NOMO-1 treated with dmso at 0.1 percent for 144 hours (cell line): ENCODE measurements at regions not wholly inside any gene's neighbourhood (a gene's known extent, or its start where the extent isn't known, plus 50 kb on each side); places are given as distances from the start of the nearest gene placed in this dataset.

Source experiments
- DNase-seq: peaks from one replicate; lab custom pipeline; 2025; ENCODE audit not compliant: unreplicated experiment; lab: John Stamatoyannopoulos, UW

- DNase-seq = no peak
Observed at GRCh38 chr18:53756610-53756972, 467.9 kb downstream of the MBD2 start.

- no peak for DNase-seq
Observed at GRCh38 chr18:53755914-53756609, 468.4 kb downstream of the MBD2 start.

GRCh38 chr18:53754154-53754553, 470.3 kb downstream of the MBD2 start:
- no peak for DNase-seq

DNA sequence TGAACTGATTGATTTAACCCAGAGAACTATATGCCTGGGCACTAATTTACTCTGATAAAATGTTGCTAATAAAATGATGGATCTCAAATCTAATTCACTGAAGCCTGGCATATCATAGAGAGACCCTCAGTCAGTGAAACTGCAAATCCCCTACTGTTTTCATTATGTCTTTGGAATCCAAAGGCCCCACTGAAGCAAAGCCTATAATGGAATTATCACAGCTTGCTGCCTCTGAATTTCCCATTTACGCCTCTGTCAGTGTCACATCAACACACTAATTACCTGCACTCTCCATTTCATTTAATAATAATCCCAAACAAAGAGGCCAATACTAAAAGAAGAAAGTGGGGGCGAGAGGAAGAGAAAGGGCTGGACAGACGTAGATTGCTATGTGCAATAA, 470.9 kb downstream of the MBD2 start:
- no peak for DNase-seq

DNA sequence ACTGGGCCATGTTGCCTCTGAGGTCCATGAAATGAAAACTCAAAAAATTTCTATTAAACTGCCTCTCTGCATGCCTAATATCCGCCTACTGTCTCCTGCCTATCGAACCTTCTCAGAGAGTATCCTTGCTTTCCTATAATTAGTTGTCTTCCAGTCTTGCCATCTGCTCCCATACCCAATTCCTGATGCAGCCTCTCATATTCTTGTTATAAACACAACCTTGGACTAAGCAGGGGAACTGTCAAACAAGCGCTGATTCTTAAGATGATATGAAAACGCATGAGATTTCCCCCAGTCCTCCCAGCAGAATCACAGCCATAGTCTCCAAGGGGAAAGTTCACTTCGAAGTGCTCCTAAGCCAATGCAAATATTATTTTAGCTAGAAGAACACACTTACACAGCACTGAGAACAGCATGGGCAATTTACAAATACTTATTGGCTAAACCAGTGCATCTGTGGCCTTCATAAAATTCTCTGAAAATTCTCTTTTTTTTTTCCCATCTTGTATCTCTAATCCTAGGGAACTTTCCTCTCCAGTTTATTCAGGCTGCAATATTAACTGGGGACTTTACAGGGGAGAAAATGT, 471.6 kb downstream of the MBD2 start:
- no peak for DNase-seq

GRCh38 chr18:53749766-53750165, 474.7 kb downstream of the MBD2 start:
- no peak for DNase-seq

DNA sequence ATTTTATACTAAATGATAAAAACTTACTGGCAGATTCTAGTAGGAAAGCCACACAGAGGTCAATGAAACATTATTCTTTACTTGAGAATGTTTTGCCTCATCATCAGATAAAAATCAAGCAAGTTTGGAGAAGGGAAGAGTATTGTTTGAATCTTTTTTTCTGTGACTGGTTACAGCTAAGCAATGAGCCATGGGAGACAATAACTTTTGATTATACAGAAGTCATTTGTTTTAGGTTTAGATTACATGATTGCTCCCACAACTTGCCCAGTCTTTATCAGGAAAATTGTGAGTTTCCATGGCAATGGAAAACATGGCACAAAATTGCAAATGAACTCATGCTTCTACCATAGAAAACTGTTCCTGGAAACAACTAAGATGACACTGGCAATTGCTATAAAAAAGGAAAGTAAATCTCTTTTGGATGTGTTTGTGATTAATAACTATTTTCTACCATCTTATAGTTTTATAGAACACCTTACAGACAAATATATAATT, 476.8 kb downstream of the MBD2 start:
- no peak for DNase-seq

DNA sequence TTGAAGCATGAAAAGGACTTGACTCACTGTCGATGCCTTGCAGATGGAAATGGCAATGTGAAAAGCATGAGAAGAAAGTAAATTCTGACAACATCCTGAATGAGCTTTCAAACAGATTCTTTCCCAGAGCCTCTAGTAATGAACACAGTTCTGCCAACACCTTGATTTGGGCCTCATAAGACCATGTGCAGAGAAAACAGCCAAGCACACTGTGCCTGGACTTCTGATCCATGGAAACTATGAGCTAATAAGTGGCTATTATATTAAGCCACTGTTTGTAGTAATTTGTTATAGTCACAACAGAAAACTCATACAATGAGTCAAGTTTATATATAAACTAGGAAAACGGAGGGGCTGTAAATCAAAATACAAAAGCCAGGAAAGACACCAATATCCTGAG, 477.3 kb downstream of the MBD2 start:
- DNase-seq = no peak

DNA sequence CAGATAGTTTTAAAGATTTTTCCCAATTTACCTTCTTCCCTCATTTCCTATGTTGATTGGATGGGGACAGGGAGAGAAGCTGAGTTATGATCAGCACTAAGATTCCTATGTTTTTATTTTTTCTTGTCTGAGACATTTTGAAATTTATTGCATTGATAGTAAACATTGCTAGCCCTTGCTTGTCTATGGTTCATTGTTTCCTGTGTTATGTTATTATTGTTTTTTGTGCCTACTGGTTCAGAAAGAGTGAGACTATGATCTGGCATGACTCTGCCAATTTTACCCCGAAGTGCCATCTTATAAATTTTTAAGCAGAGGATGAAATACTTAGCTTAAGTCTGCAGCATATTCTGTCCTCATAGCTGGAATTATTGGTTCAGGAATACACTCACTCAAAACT, 478.5 kb downstream of the MBD2 start:
- no peak for DNase-seq

DNA sequence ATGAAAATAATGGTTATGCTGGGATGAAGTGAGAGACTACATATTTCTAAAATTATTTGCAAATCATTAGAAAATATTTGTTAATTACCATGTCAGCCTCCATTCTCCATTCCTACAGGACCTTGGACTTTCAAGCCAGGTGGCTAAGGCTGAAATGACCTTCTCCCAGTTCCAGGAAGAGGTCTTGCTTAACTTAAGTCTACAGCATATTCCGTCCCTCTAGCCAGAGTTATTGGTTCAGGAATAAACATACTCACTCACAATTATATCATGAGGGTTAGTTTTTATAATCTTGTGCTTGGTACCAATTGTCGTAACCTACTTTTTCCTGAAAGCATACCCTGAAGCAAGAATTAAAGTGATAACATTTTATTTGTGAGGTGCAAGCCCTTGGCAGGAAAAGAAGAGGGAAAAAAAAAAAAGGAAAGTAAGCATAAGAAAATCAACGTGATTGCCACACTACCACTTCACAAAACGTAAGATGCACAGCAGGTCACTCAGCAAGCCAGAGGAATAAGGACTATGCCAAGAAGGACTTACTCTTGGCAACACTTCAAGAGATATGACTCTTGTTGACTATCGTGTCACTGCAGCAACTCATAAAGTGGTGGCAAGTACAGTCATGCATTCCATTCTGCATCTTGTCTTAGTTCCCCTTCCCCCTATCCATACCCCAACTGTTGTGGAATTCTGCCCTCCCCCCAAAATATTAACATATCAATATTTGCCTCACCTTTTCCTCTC, 479.1 kb downstream of the MBD2 start:
- no peak for DNase-seq

DNA sequence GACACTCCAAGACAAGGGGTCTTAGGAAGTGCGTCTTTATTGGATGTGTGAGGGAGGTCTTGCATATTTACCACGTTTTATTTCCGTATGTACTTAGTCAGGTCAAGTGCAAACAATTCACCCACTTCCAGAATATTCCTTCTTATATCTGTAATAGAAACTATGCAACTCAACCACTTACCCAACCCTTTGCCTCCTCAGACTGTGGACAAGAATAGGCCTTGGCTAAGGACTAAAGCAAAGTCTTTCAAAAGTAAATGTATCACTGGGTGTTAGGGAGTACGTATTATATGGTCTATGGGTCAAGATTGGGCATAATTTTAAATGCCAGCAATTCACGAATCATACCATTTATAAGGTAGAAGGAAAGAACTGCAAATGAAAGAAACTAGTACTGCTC, 484.8 kb downstream of the MBD2 start:
- no peak for DNase-seq

- no peak for DNase-seq
Observed at GRCh38 chr18:53735526-53735925, 488.9 kb downstream of the MBD2 start.

DNA sequence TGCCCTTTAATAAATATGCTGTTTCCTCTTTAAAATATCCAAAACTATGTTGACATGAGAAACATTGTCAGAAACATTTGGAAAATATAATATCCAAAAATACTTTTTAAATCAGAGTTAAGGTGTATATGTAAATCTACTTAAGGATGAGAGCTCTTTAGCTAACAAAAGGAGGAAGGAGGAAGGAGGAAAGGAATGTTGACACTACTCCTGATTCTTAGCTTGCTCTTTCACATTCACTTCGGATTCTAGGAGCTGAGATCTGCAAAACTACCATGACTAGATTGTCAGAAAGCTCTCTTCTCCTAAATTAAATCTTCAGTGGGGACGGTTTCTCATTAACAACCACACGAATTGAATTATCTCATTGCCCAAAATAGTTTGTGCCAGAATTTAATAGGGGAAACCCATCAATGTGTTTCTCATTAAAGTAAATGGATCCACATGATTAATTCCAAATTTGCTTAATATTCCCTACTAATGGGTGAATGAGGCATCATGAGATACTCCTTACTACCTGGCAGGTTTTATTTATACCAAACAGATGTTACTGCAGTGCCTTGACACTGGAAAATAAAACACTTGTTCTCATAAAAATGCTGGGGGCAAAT, 509.1 kb downstream of the MBD2 start:
- DNase-seq = no peak

DNA sequence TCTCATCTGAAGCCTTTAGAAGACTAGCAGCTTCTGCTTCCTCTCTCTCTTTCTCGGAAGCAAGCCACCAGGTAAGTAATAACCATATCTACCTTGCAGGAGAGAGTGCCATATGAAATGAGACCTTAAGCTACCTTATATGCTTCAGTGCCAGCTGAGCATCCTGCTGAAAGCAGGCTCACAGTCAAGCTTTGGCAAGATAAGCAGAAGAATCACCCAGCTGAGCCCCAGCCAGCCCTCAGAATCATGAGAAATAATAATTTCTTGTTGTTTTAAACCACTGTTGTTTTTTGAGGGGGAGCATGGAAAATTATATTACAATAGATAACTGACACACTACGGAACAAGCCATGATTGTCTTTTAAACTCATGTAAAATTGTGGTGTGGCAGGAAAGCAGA, 514.4 kb downstream of the MBD2 start:
- no peak for DNase-seq

DNA sequence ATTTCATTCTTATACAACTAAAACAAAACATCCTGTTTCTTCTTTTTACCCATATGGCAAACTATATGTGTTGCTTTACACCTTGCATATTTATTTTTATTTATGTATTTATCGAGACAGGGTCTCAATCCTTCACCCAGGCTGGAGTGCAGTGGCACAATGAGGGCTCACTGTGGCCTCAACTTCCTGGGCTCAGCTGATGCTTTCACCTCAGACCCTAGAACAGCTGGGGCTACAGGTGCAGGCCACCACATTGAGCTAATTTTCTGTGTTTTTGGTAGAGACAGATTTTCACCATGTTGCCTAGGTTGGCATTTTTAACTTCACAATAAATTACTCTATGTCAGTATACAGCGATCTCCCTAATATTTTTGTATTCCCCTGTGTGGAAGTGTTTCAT, 522.0 kb downstream of the MBD2 start:
- DNase-seq = no peak

GRCh38 chr18:53701697-53702096, 522.8 kb downstream of the MBD2 start:
- no peak for DNase-seq

DNA sequence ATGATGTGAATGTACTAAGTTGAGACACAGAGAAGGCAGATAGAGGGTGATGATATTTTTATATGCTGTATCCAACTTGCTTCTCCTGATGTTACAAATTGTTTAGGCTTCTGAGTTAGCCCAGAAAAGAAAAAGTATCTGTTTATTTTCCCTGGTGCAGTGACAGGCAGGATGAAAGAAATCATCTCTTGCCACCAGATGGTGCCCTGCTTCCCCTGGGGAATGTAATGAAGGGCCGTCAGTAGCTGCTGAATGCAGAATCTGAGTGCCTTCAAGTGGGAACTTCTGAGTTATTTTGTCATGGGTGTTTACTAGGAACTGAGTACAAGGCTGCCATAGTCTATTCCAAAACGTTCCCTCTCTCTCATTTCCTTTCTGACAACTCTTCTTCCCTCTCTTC, 525.6 kb downstream of the MBD2 start:
- no peak for DNase-seq

- DNase-seq = no peak
Observed at GRCh38 chr18:53689886-53690285, 534.6 kb downstream of the MBD2 start.

DNA sequence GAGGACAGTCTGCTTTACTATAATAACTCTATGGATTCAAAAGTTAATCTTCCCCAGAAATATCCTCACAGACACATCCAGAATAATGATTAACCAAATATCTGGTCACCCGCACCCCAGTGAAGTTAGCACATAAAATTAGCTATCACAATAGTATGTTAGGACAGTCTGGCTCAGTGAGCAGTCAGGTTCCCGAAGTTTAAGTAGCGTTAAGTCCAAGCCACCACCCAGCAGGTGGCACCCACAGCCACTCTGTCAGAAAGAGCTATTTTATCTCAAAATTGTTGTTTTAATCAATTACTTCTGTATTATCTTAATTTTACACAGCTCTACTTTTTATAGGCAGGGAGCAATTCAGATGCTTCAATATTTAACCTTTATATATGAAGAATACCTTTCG, 537.5 kb downstream of the MBD2 start:
- DNase-seq = no peak

DNA sequence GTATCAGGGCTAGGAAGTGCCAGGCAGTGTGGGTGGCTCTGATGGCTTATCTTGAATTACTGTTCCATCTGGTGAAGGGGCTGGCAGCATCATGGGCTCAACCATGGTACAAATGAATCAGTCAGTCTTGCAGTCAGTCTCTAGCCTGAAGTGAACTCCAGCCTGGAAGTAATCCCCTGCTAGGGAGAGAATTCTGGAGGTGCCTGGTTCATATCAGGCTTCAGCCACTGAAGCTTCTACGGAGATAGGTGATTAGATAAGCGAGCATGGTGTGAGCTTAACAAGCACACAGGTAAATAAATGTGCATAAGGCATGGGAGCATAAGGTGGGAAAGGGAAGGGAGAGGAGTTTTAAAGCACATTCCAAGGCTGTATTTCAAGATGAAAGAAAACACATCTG, 541.7 kb downstream of the MBD2 start:
- DNase-seq = no peak

DNA sequence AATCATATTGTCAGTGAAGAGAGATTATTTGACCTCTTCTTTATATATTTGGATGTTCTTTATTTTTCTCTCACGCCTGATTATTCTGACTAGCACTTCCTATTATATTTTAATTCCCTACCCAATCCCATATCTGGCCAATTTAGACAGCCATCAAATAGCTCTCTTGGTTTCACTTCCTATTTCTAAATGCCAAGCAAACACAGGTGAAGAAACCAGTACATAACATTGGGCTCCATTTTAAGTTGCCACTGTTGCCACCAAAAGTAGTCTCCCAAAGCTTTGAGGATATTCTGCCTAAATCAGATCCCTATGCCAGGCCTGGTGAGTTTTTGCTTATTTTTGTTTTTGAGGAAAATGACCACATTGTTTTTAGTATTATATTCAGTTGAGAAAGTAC, 547.0 kb downstream of the MBD2 start:
- no peak for DNase-seq

- no peak for DNase-seq
Observed at GRCh38 chr18:53665701-53666100, 558.8 kb downstream of the MBD2 start.
